Neural cell (in vitro differentiated cells): ENCODE measurements at regions not wholly inside any gene's neighbourhood (a gene's known extent, or its start where the extent isn't known, plus 50 kb on each side); places are given as distances from the start of the nearest gene placed in this dataset.

Experiments used
- CTCF ChIP-seq: fragments of 450-650 bp; IDR thresholded peaks from 2 replicates; pipeline ENCODE4 v1.5.1; 2014; ENCODE audit warnings: antibody characterized with exemption, mild to moderate bottlenecking, moderate library complexity; ENCODE audit not compliant: poor library complexity, severe bottlenecking
- POLR2AphosphoS5 ChIP-seq: IDR thresholded peaks from 2 replicates; pipeline ENCODE4 v1.6.1; 2012
- RAD21 ChIP-seq: fragments of 450-650 bp; conservative IDR thresholded peaks from 2 replicates; pipeline ENCODE4 v1.6.1; 2014; ENCODE audit warnings: antibody characterized with exemption, mild to moderate bottlenecking, moderate library complexity
- REST ChIP-seq: IDR thresholded peaks from 2 replicates; pipeline ENCODE4 v1.6.1; 2012; ENCODE audit warnings: borderline replicate concordance
- SMC3 ChIP-seq: fragments of 450-650 bp; conservative IDR thresholded peaks from 2 replicates; pipeline ENCODE4 v1.6.1; 2014; ENCODE audit warnings: antibody characterized with exemption, mild to moderate bottlenecking, moderate library complexity; ENCODE audit not compliant: poor library complexity

GRCh38 chr4:187666034-187666433 lies 329.5 kb upstream of the ZFP42 start:
- TF ChIP-seq RAD21: no peak
- TF ChIP-seq CTCF: no peak
- no peak for TF ChIP-seq POLR2AphosphoS5
- TF ChIP-seq SMC3: no peak
- TF ChIP-seq REST: no peak
